Loucy (cell line): ENCODE measurements at regions not wholly inside any gene's neighbourhood (a gene's known extent, or its start where the extent isn't known, plus 50 kb on each side); places are given as distances from the start of the nearest gene placed in this dataset.

Experiments
- H2AFZ ChIP-seq: fragments of 200-600 bp; sonication (generic); 2 replicates; pipeline ENCODE4 v1.6.0; 2016; ENCODE audit warnings: antibody characterized with exemption, mild to moderate bottlenecking, low read length, moderate library complexity
- H3F3A ChIP-seq: fragments of 200-600 bp; 2 replicates; pipeline ENCODE4 v1.6.0; 2016; ENCODE audit warnings: antibody characterized with exemption, low read depth, mild to moderate bottlenecking
- H3K27me3 ChIP-seq: fragments of 200-600 bp; sonication (generic); 2 replicates; pipeline ENCODE4 v1.6.1; 2014; ENCODE audit warnings: low read length, mild to moderate bottlenecking; ENCODE audit not compliant: insufficient read depth, poor library complexity, severe bottlenecking
- H3K36me3 ChIP-seq: fragments of 200-600 bp; sonication (generic); 2 replicates; pipeline ENCODE4 v1.6.1; 2016; ENCODE audit warnings: low read length; ENCODE audit not compliant: insufficient read depth
- H3K4me1 ChIP-seq: fragments of 200-600 bp; sonication (generic); 2 replicates; pipeline ENCODE4 v1.5.1; 2014; ENCODE audit warnings: low read length, mild to moderate bottlenecking; ENCODE audit not compliant: insufficient read depth, poor library complexity, severe bottlenecking
- H3K4me2 ChIP-seq: fragments of 200-600 bp; sonication (generic); 2 replicates; pipeline ENCODE4 v1.6.0; 2014; ENCODE audit warnings: antibody characterized with exemption, low read length, low read depth, mild to moderate bottlenecking; ENCODE audit not compliant: poor library complexity, severe bottlenecking
- H3K4me3 ChIP-seq: fragments of 200-600 bp; sonication (generic); 2 replicates; pipeline ENCODE4 v1.5.1; 2014; ENCODE audit warnings: low read length, mild to moderate bottlenecking, mixed read lengths; ENCODE audit not compliant: poor library complexity, severe bottlenecking
- H3K79me2 ChIP-seq: fragments of 200-600 bp; sonication (generic); 2 replicates; pipeline ENCODE4 v1.6.1; 2014; ENCODE audit warnings: low read length; ENCODE audit not compliant: insufficient read depth
- H3K9ac ChIP-seq: fragments of 200-600 bp; sonication (generic); 2 replicates; pipeline ENCODE4 v1.6.0; 2014; ENCODE audit warnings: mild to moderate bottlenecking, low read depth, low read length, moderate library complexity; ENCODE audit not compliant: poor library complexity, severe bottlenecking
- H3K9me2 ChIP-seq: fragments of 200-600 bp; sonication (generic); replicated peaks from 2 replicates; pipeline ENCODE4 v1.6.1; 2016; ENCODE audit warnings: low read depth, low read length, mixed read lengths
- H3K9me3 ChIP-seq: fragments of 200-600 bp; sonication (generic); 2 replicates; pipeline ENCODE4 v1.6.1; 2014; ENCODE audit warnings: mild to moderate bottlenecking, antibody characterized with exemption, low read length, low read depth; ENCODE audit not compliant: insufficient read depth
- H4K20me1 ChIP-seq: fragments of 200-600 bp; sonication (generic); 2 replicates; pipeline ENCODE4 v1.6.0; 2014; ENCODE audit warnings: antibody characterized with exemption, low read length, mild to moderate bottlenecking; ENCODE audit not compliant: insufficient read depth, poor library complexity, severe bottlenecking
- CTCF ChIP-seq: fragments of 200-600 bp; sonication (generic); conservative IDR thresholded peaks from 2 replicates; pipeline ENCODE4 v1.5.1; 2014; ENCODE audit warnings: mild to moderate bottlenecking, antibody characterized with exemption, low read length
- EZH2phosphoT487 ChIP-seq: fragments of 200-600 bp; IDR thresholded peaks from 2 replicates; pipeline ENCODE4 v1.6.1; 2018; ENCODE audit warnings: antibody characterized with exemption, mild to moderate bottlenecking, moderate library complexity, borderline replicate concordance

- Histone ChIP-seq H3K9ac (no peak overlapping the region), H3K4me2 (no peak overlapping the region), H3K9me3 (no peaks in the 10 kb centered on the region), H3K27me3 (no peaks in the 10 kb centered on the region), H2AFZ (0 out of 2 replicates have a peak overlapping the region, but pooled peaks have one; percentile 57), H3K79me2 (no peaks in the 10 kb centered on the region), H3K9me2 (no peaks in the 10 kb centered on the region), H3K4me1 (peaks cover 8% of the 10 kb centered on the region), H4K20me1 (no peaks in the 10 kb centered on the region), H3K36me3 (no peaks in the 10 kb centered on the region; the same call in 1 of the 2 replicates), H3F3A (no peaks in the 10 kb centered on the region), H3K4me3 (no peak overlapping the region)
- TF ChIP-seq CTCF = no peak
- TF ChIP-seq EZH2phosphoT487 = no peak
Measured at GRCh38 chr14:42664190-42664589, 1057.5 kb downstream of the LRFN5 start.

GRCh38 chr14:42654707-42655106 is 1048.0 kb downstream of the LRFN5 start:
- Histone ChIP-seq H3F3A (no peaks in the 10 kb centered on the region), H4K20me1 (no peaks in the 10 kb centered on the region), H3K9me3 (no peaks in the 10 kb centered on the region), H3K4me2 (no peak overlapping the region), H3K36me3 (no peaks in the 10 kb centered on the region), H3K79me2 (no peaks in the 10 kb centered on the region), H3K9me2 (no peaks in the 10 kb centered on the region), H3K4me1 (no peaks in the 10 kb centered on the region), H3K27me3 (no peaks in the 10 kb centered on the region), H3K4me3 (no peak overlapping the region), H3K9ac (no peak overlapping the region), H2AFZ (peak overlapping the region; percentile 55; the same call in 1 of the 2 replicates)
- no peak for TF ChIP-seq EZH2phosphoT487
- TF ChIP-seq CTCF = no peak

GRCh38 chr14:42642787-42643186 is 1036.1 kb downstream of the LRFN5 start:
- Histone ChIP-seq H3K9me3 (no peaks in the 10 kb centered on the region), H3K79me2 (no peaks in the 10 kb centered on the region), H3K4me2 (no peak overlapping the region), H3K27me3 (no peaks in the 10 kb centered on the region), H3K9ac (no peak overlapping the region), H3F3A (no peaks in the 10 kb centered on the region), H3K36me3 (no peaks in the 10 kb centered on the region), H2AFZ (no peak overlapping the region), H3K4me3 (no peak overlapping the region), H3K9me2 (no peaks in the 10 kb centered on the region), H3K4me1 (no peaks in the 10 kb centered on the region), H4K20me1 (no peaks in the 10 kb centered on the region)
- TF ChIP-seq CTCF (no peak), EZH2phosphoT487 (no peak)
